HEK293 (cell line): ENCODE measurements at regions not wholly inside any gene's neighbourhood (a gene's known extent, or its start where the extent isn't known, plus 50 kb on each side); places are given as distances from the start of the nearest gene placed in this dataset.

Source experiments
- CTCF ChIP-seq: fragments of 450-650 bp; formaldehyde crosslinking; IDR thresholded peaks from 2 replicates; pipeline ENCODE4 v1.5.1; 2016; ENCODE audit warnings: missing biosample characterization, missing genetic modification characterization
- HOXD13 ChIP-seq: sonication (generic); formaldehyde crosslinking; IDR thresholded peaks from 2 replicates; pipeline ENCODE4 v1.8.0; 2022; ENCODE audit warnings: missing genetic modification reagents, borderline replicate concordance
- KLF10 ChIP-seq: fragments of 450-650 bp; IDR thresholded peaks from 2 replicates; pipeline ENCODE4 v1.5.1; 2018; ENCODE audit warnings: missing biosample characterization, mild to moderate bottlenecking, missing genetic modification characterization
- SP2 ChIP-seq: fragments of 450-650 bp; formaldehyde crosslinking; IDR thresholded peaks from 2 replicates; pipeline ENCODE4 v1.5.1; 2016; ENCODE audit warnings: missing biosample characterization, missing genetic modification characterization
- TCF7L2 ChIP-seq: IDR thresholded peaks from 2 replicates; pipeline ENCODE4 v1.6.1; 2011; ENCODE audit warnings: low read depth, mild to moderate bottlenecking, inconsistent platforms, low read length, moderate library complexity, borderline replicate concordance
- TSHZ1 ChIP-seq: fragments of 450-650 bp; formaldehyde crosslinking; IDR thresholded peaks from 2 replicates; pipeline ENCODE4 v1.5.1; 2016; ENCODE audit warnings: missing biosample characterization, missing genetic modification characterization, borderline replicate concordance
- YY1 ChIP-seq: fragments of 450-650 bp; formaldehyde crosslinking; IDR thresholded peaks from 2 replicates; pipeline ENCODE4 v1.5.1; 2018; ENCODE audit warnings: missing biosample characterization, missing genetic modification characterization
- ZBTB26 ChIP-seq: fragments of 450-650 bp; formaldehyde crosslinking; optimal IDR thresholded peaks from 2 replicates; pipeline ENCODE3; 2016; ENCODE audit warnings: missing biosample characterization, mild to moderate bottlenecking, missing genetic modification characterization
- ZBTB49 ChIP-seq: fragments of 450-650 bp; formaldehyde crosslinking; IDR thresholded peaks from 2 replicates; pipeline ENCODE4 v1.5.1; 2016; ENCODE audit warnings: missing biosample characterization, missing genetic modification characterization, low read depth
- ZNF211 ChIP-seq: fragments of 450-650 bp; formaldehyde crosslinking; IDR thresholded peaks from 2 replicates; pipeline ENCODE4 v1.5.1; 2016; ENCODE audit warnings: low read depth, missing biosample characterization, missing genetic modification characterization
- ZNF280D ChIP-seq: fragments of 450-650 bp; formaldehyde crosslinking; IDR thresholded peaks from 2 replicates; pipeline ENCODE4 v1.5.1; 2016; ENCODE audit warnings: missing biosample characterization, missing genetic modification characterization
- ZNF600 ChIP-seq: fragments of 450-650 bp; formaldehyde crosslinking; IDR thresholded peaks from 2 replicates; pipeline ENCODE4 v1.5.1; 2016; ENCODE audit warnings: missing biosample characterization, missing genetic modification characterization
- ZNF664 ChIP-seq: fragments of 450-650 bp; formaldehyde crosslinking; IDR thresholded peaks from 2 replicates; pipeline ENCODE4 v1.5.1; 2016; ENCODE audit warnings: missing biosample characterization, missing genetic modification characterization
- ZNF701 ChIP-seq: fragments of 450-650 bp; formaldehyde crosslinking; IDR thresholded peaks from 2 replicates; pipeline ENCODE4 v1.5.1; 2016; ENCODE audit warnings: missing biosample characterization, missing genetic modification characterization

- TF ChIP-seq CTCF (tag by site-specific recombination) (no peak), TCF7L2 (no peak), SP2 (tag by site-specific recombination) (no peak), ZBTB26 (tag by site-specific recombination) (no peak), TSHZ1 (tag by site-specific recombination) (no peak), HOXD13 (CRISPR knock-in tag) (no peak), ZNF600 (tag by site-specific recombination) (no peak), YY1 (tag by site-specific recombination) (no peak), ZNF701 (no peak), ZNF664 (no peak), KLF10 (no peak), ZNF211 (tag by site-specific recombination) (no peak), ZBTB49 (tag by site-specific recombination) (no peak), ZNF280D (no peak)
Observed at GRCh38 chr16:31727553-31727952, 146.1 kb upstream of the ZNF267 start.
